GM10248 (cell line): ENCODE measurements at regions not wholly inside any gene's neighbourhood (a gene's known extent, or its start where the extent isn't known, plus 50 kb on each side); places are given as distances from the start of the nearest gene placed in this dataset.

Experiments used
- CTCF ChIA-PET: fragments of 300-600 bp; sonication (Branson Sonifier 250); formaldehyde crosslinking; extraction: SDS; loops from one replicate; lab custom pipeline; 2021; ENCODE audit warnings: antibody characterized with exemption; lab: Yijun Ruan, JAX
- POLR2A ChIA-PET: fragments of 350-650 bp; sonication (Branson Sonifier 250); formaldehyde crosslinking; extraction: SDS; loops from one replicate; lab custom pipeline; 2020; ENCODE audit warnings: antibody characterized with exemption; lab: Yijun Ruan, JAX
- DNase-seq: peaks from one replicate; pipeline ENCODE4 v3.0.0; 2012; ENCODE audit errors: extremely low spot score
- CTCF ChIP-seq: IDR thresholded peaks from 2 replicates; pipeline ENCODE4 v1.5.1; 2012; ENCODE audit warnings: mild to moderate bottlenecking, low read depth; ENCODE audit errors: extremely low read depth, missing control alignments, control extremely low read depth

GRCh38 chr19:57063070-57063469 lies 56.7 kb upstream of the USP29 start:
- no peak for DNase-seq
- POLR2A ChIA-PET, result no interaction called here
- CTCF ChIA-PET, result no interaction called here
- TF ChIP-seq CTCF, result no peak

- ChIA-PET CTCF (no interaction called here), POLR2A (no interaction called here)
- no peak for DNase-seq
- TF ChIP-seq CTCF, result no peak
These were observed 52.3 kb upstream of the USP29 start for GRCh38 chr19:57067440-57067839.

GRCh38 chr19:57068311-57068710 lies 51.5 kb upstream of the USP29 start:
- TF ChIP-seq CTCF, result no peak
- ChIA-PET POLR2A (no interaction called here), CTCF (no interaction called here)
- DNase-seq, result no peak

GRCh38 chr19:57068921-57069697 lies 50.7 kb upstream of the USP29 start:
- TF ChIP-seq CTCF, result no peak
- CTCF ChIA-PET, result no interaction called here
- POLR2A ChIA-PET, result no interaction called here
- DNase-seq, result no peak
